ENCODE measurements at regions not wholly inside any gene's neighbourhood (a gene's known extent, or its start where the extent isn't known, plus 50 kb on each side); places are given as distances from the start of the nearest gene placed in this dataset.

- TF ChIP-seq ZNF140 (CRISPR knock-in tag; IDR thresholded peaks at IDR 0.05), result no peak
- TF ChIP-seq MCM5 (IDR thresholded peaks at IDR 0.05; ENCODE audit: low read depth), result no peak
Observed at GRCh38 chr4:124953486-124953885, 241.0 kb upstream of the ANKRD50 start (continued).

DNA sequence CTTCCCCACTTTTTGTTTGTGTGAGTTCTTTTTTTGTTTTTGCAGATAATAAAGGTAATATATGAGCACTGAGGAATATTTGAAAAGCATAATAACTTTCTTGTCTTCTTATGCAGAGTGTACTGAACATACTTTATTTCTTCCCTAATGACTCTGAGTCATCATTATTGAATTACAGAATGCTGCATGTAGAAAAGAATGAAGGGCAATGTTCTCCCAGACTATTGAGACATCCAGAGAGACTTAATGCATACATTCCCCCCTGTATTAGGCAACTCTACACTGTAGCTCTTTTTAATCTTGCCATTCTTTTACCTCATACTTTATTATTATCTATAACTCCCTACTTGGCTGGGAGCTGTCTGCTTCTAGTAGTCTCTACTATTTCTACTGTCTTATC is 240.5 kb upstream of the ANKRD50 start:
- Histone ChIP-seq H3K27me3 (ENCODE audit: control insufficient read depth in 2 of 2, insufficient read depth in 2 of 2, low read length in 2 of 2) (no peaks in the 10 kb centered on the region), H3K4me3 (no peak overlapping the region), H3K9ac (ENCODE audit: insufficient read depth in 1 of 2, low read depth in 2 of 2, low read length in 2 of 2) (no peak overlapping the region), H3K27ac (ENCODE audit: extremely low read depth, low read depth, low read length) (no peak overlapping the region), H3K4me2 (ENCODE audit: insufficient read depth, low read length) (no peak overlapping the region), H3K36me3 (ENCODE audit: control insufficient read depth, insufficient read depth, low read length) (no peaks in the 10 kb centered on the region), H2AFZ (ENCODE audit: low read depth, low read length) (no peak overlapping the region), H3K9me3 (replicated peaks; ENCODE audit: control insufficient read depth, insufficient read depth, low read depth, low read length) (no peaks in the 10 kb centered on the region), H3K4me1 (replicated peaks in 1 of 2; ENCODE audit: control insufficient read depth in 2 of 2, insufficient read depth in 2 of 2, low read length in 2 of 2) (no peaks in the 10 kb centered on the region), H4K20me1 (replicated peaks; ENCODE audit: control insufficient read depth, insufficient read depth, low read length) (no peaks in the 10 kb centered on the region), H3K79me2 (ENCODE audit: control insufficient read depth, insufficient read depth, low read length) (no peaks in the 10 kb centered on the region), H3K9me1 (ENCODE audit: control insufficient read depth, insufficient read depth, low read length) (no peaks in the 10 kb centered on the region)
- in situ Hi-C loops (cut with MboI), result no loop called here
- ATAC-seq, result no peak
- ChIA-PET POLR2A (no interaction called here), CTCF (ENCODE audit: low intra/inter-chr PET ratio) (no interaction called here)
- BruUV-seq (replicated peaks), result no TSS peak
- no peak for FAIRE-seq
- DNase-seq (ENCODE audit: extremely low read depth in 1 of 4, low spot score in 3 of 4), result no peak
- intact Hi-C loops (cut with micrococcal nuclease), result no loop called here
- no peak for TF ChIP-seq GABPB1 (CRISPR knock-in tag; IDR thresholded peaks at IDR 0.05)
- TF ChIP-seq ZNF212 (CRISPR knock-in tag; IDR thresholded peaks at IDR 0.05), result no peak
- TF ChIP-seq TBP (optimal IDR thresholded peaks at IDR 0.05; ENCODE audit: low read depth, low read length), result no peak
- no peak for TF ChIP-seq THRB (CRISPR knock-in tag; conservative IDR thresholded peaks at IDR 0.05)
- no peak for TF ChIP-seq ZNF311 (CRISPR knock-in tag; IDR thresholded peaks at IDR 0.05)
- no peak for TF ChIP-seq MTA2 (IDR thresholded peaks at IDR 0.05; ENCODE audit: low read depth)
- no peak for TF ChIP-seq ZNF384 (IDR thresholded peaks at IDR 0.05; ENCODE audit: low read depth, low read length)
- TF ChIP-seq GTF2F1 (IDR thresholded peaks at IDR 0.05; ENCODE audit: low read depth, low read length), result no peak
- no peak for TF ChIP-seq ARID3A (IDR thresholded peaks at IDR 0.05; ENCODE audit: borderline replicate concordance, low read depth, low read length)
- TF ChIP-seq FOXK2 (conservative IDR thresholded peaks at IDR 0.05 in 1 of 2, IDR thresholded peaks at IDR 0.05 in 1 of 2; ENCODE audit: low read depth in 2 of 2), result no peak
- no peak for TF ChIP-seq JUN (IDR thresholded peaks at IDR 0.05; ENCODE audit: borderline replicate concordance, low read depth, low read length)
- no peak for TF ChIP-seq JUN (CRISPR knock-in tag; IDR thresholded peaks at IDR 0.05; ENCODE audit: borderline replicate concordance)
- TF ChIP-seq MCM5 (IDR thresholded peaks at IDR 0.05; ENCODE audit: low read depth), result no peak
- TF ChIP-seq POLR2B (IDR thresholded peaks at IDR 0.05; ENCODE audit: low read depth, partially characterized antibody), result no peak
- TF ChIP-seq PPARD (CRISPR knock-in tag; IDR thresholded peaks at IDR 0.05), result no peak
- TF ChIP-seq RAD21 (CRISPR knock-in tag; conservative IDR thresholded peaks at IDR 0.05 in 1 of 2, IDR thresholded peaks at IDR 0.05 in 1 of 2), result no peak
